ENCODE measurements at regions not wholly inside any gene's neighbourhood (a gene's known extent, or its start where the extent isn't known, plus 50 kb on each side); places are given as distances from the start of the nearest gene placed in this dataset.

DNA sequence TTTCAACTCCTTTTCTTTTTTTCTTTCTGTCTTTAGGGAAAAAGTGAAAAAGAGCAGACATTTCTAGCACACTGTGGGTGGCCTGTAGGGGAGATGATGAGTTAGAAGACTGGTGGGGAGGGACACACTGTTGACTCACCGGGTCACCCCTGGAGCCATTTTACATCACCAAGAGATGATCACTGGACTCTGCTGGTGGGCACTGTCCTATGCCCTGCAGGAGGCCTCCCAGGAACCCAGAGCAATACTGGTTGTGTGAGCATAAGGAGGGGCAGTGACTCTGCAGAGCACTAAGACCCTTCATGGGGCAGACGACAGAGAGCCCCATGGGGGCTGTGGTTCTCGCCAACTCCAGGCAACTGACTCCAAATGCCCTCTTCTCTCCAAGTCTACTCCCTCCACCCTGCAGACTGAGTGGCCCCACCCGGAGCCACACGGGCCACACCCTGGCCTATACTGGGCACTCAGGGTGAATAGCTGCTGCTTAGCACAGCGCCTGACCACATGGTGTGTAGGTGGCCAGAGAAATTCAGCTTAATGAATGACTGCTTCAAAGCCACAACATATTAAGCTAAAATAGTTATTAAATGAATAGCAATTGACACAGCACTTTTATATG, 177.5 kb downstream of the CDC5L start:
- no peak for DNase-seq (ENCODE audit: low read depth)
- TF ChIP-seq, protein P1, sequence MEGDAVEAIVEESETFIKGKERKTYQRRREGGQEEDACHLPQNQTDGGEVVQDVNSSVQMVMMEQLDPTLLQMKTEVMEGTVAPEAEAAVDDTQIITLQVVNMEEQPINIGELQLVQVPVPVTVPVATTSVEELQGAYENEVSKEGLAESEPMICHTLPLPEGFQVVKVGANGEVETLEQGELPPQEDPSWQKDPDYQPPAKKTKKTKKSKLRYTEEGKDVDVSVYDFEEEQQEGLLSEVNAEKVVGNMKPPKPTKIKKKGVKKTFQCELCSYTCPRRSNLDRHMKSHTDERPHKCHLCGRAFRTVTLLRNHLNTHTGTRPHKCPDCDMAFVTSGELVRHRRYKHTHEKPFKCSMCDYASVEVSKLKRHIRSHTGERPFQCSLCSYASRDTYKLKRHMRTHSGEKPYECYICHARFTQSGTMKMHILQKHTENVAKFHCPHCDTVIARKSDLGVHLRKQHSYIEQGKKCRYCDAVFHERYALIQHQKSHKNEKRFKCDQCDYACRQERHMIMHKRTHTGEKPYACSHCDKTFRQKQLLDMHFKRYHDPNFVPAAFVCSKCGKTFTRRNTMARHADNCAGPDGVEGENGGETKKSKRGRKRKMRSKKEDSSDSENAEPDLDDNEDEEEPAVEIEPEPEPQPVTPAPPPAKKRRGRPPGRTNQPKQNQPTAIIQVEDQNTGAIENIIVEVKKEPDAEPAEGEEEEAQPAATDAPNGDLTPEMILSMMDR (IDR thresholded peaks at IDR 0.05; ENCODE audit: low read length, missing control alignments) = no peak
- no peak overlapping the region for H3K4me3 ChIP-seq (replicated peaks; ENCODE audit: low read depth, low read length)

DNA sequence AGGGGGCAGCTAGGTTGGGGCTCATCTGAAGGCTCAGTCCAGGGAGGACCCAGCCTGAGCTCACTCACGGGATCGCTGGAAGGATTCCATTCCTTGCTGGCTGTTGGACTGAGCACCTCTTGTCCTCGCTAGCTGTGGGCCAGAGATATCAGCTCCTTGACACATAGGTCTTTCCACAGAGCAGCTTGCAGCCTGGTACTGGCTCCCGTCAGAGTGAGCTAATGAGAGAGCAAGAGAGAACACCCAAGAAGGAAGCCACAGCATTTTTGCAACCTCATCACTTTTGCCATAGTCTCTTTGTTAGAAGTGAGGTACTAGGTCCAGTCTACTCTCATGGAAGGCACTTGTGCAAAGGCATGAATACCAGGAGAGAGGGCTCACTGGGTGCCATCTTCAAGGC, 179.9 kb downstream of the CDC5L start:
- H3K4me3 ChIP-seq (replicated peaks; ENCODE audit: low read depth, low read length) = no peak overlapping the region
- peak; percentile 29 for DNase-seq (ENCODE audit: low read depth)
- TF ChIP-seq, protein P1 (IDR thresholded peaks at IDR 0.05; ENCODE audit: low read length, missing control alignments) = no peak

DNA sequence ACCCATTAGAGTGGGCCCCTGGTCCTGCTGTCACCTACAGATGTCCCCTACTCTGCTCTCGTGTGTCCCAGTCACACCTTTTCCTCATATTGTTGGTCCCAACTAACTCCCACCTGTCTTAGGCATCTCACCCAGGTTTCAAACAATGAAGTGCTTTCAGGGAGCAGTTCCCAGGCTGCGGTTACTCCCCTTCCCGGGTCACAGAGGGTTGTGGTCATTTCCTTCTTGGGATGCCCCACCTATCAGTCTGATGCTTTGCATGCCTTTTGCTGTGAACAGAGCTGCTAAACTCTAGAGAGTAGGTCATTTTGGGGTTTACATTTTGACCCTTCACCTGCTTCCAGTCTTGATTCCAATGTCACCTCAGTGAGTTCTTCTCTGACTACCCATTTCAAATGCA, 181.6 kb downstream of the CDC5L start:
- no peak overlapping the region for H3K4me3 ChIP-seq (replicated peaks; ENCODE audit: low read depth, low read length)
- TF ChIP-seq, protein P1 (IDR thresholded peaks at IDR 0.05; ENCODE audit: low read length, missing control alignments) = no peak
- no peak for DNase-seq (ENCODE audit: low read depth)

DNA sequence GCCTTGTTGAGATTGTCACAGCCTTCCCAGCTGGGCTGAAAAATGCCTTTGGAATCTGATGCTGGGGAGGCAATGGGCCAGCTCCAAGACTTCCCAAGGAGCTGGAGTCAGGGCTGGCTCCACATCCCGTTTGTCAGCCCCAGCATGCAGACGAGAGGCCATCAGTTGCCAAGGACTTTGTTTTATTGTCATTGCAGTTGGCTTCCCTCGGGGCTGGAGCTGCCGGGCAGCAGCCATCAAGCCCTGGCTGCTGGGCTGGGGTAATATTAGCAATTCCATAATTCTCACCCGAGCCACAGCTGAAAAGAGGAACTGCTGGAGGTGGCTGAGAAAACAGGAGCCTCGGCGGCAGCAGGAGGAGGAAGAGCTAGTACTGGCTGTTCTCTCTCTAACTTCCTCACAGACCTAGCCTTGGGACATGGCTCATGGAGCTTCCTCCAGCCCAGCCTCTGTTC, 182.5 kb downstream of the CDC5L start:
- TF ChIP-seq, protein P1 (IDR thresholded peaks at IDR 0.05; ENCODE audit: low read length, missing control alignments) = no peak
- H3K4me3 ChIP-seq (replicated peaks; ENCODE audit: low read depth, low read length) = no peak overlapping the region
- peak; percentile 42 for DNase-seq (ENCODE audit: low read depth)

DNA sequence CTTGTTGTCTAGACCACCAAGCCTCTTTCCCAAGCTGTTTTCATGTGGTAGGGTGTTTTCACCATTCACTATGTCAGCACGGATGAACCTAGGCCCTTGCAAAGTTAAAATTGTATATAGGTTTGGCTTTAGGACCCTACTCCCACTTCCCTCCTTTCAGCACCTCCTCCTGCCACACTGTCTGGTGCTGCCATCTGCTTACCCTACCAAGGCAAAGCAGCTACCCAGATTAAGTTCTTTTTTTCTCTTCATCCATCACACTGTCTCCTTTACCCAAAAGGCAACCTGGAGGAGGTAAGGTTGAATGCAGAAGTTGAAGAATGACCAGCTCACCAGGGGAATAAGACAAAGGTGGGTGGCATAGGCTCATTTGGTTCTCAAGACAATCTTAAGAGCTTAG, 184.0 kb downstream of the CDC5L start:
- TF ChIP-seq, protein P1 (IDR thresholded peaks at IDR 0.05; ENCODE audit: low read length, missing control alignments) = no peak
- H3K4me3 ChIP-seq (replicated peaks; ENCODE audit: low read depth, low read length) = no peak overlapping the region
- DNase-seq (ENCODE audit: low read depth) = no peak

DNA sequence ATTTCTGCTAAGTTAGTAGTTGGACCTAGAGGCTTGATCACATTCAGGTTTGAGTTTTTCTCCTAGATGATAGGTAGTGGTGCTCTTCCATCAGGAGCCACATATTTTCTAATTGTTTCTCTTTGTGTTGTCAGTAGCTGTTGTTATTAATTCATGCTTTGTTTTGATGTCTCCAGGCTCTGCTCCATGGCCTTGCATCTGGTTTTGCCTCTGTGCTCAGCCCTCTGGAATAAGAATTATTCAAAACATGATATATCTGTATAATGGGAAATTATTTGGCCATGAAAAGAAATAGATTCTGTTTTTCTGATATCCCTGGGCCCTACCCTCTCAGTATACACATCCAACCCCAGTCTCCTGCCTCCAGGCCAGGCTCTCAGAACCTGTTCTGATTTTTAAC, 184.8 kb downstream of the CDC5L start:
- no peak overlapping the region for H3K4me3 ChIP-seq (replicated peaks; ENCODE audit: low read depth, low read length)
- DNase-seq (ENCODE audit: low read depth) = peak; percentile 33
- TF ChIP-seq, protein P1 (IDR thresholded peaks at IDR 0.05; ENCODE audit: low read length, missing control alignments) = no peak

DNA sequence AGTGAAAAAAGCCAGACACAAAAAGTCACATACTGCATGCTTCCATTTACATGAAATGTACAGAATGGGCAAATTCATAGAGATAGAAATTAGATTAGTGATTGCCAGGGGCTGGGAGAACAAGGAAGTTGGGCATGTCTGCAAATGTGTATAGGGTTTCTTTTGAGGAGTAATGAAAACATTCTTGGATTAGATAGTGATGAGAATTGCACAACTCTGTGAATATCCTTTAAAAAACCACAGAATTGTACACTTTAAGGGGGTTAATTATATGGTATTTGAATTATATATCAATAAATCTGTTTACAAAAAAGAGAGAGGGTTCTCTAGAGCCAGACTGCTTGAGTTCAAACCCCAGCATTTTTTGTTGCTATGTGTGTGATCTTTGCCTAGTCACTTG, 188.1 kb downstream of the CDC5L start:
- peak; percentile 42 for DNase-seq (ENCODE audit: low read depth)
- no peak overlapping the region for H3K4me3 ChIP-seq (replicated peaks; ENCODE audit: low read depth, low read length)
- TF ChIP-seq, protein P1 (IDR thresholded peaks at IDR 0.05; ENCODE audit: low read length, missing control alignments) = no peak
